CD8-positive, alpha-beta memory T cell (primary cell): ENCODE measurements at regions not wholly inside any gene's neighbourhood (a gene's known extent, or its start where the extent isn't known, plus 50 kb on each side); places are given as distances from the start of the nearest gene placed in this dataset.

Source experiments
- CTCF ChIA-PET: fragments of 350-600 bp; sonication (Branson Sonifier 250); formaldehyde crosslinking; loops from one replicate; lab custom pipeline; 2021; ENCODE audit warnings: antibody characterized with exemption; lab: Charles Lee
- POLR2A ChIA-PET: fragments of 350-600 bp; sonication (Branson Sonifier 250); formaldehyde crosslinking; loops from one replicate; lab custom pipeline; 2021; ENCODE audit warnings: antibody characterized with exemption; lab: Charles Lee
- DNase-seq, 5 donors: peaks; one replicate each; pipeline versions ENCODE4 v3.0.0 to v3.0.0-alpha.2; 2020 to 2022; ENCODE audit warnings: mixed read lengths in 1 of 5
- H3K27ac ChIP-seq: one replicate; pipeline ENCODE4 v1.7.0; 2013; ENCODE audit warnings: low read depth, mild to moderate bottlenecking, low read length, moderate library complexity
- H3K27me3 ChIP-seq: 2 replicates; pipeline ENCODE4 v1.7.0; 2013; ENCODE audit warnings: low read length, mild to moderate bottlenecking; ENCODE audit not compliant: insufficient read depth, poor library complexity, severe bottlenecking
- H3K36me3 ChIP-seq: 2 replicates; pipeline ENCODE4 v1.7.0; 2013; ENCODE audit warnings: mild to moderate bottlenecking, low read length, moderate library complexity; ENCODE audit not compliant: insufficient read depth
- H3K4me1 ChIP-seq: 2 replicates; pipeline ENCODE4 v1.7.0; 2013; ENCODE audit warnings: mild to moderate bottlenecking, low read length, moderate library complexity; ENCODE audit not compliant: insufficient read depth
- H3K4me3 ChIP-seq: 2 replicates; pipeline ENCODE4 v1.7.0; 2013; ENCODE audit warnings: mild to moderate bottlenecking, low read length
- H3K9me3 ChIP-seq: 2 replicates; pipeline ENCODE4 v1.7.0; 2013; ENCODE audit warnings: mild to moderate bottlenecking, low read length
- H3K27ac Mint-ChIP-seq, 8 donors: one replicate each; pipeline ENCODE4 v1.8.0; 2020 to 2021; ENCODE audit warnings: mixed read lengths in 8 of 8, mild to moderate bottlenecking in 6 of 8, inconsistent platforms in 3 of 8, moderate library complexity in 3 of 8
- H3K27me3 Mint-ChIP-seq, 2 donors: one replicate each; pipeline ENCODE4 v1.8.0; 2020 to 2021; ENCODE audit warnings: mixed read lengths in 2 of 2, mild to moderate bottlenecking in 1 of 2, moderate library complexity in 1 of 2
- H3K36me3 Mint-ChIP-seq, 3 donors: one replicate each; pipeline ENCODE4 v1.8.0; 2020 to 2021; ENCODE audit warnings: mixed read lengths in 3 of 3, inconsistent platforms in 1 of 3, mild to moderate bottlenecking in 1 of 3
- H3K4me1 Mint-ChIP-seq, 3 donors: one replicate each; pipeline ENCODE4 v1.8.0; 2020 to 2021; ENCODE audit warnings: mixed read lengths in 3 of 3, inconsistent platforms in 1 of 3, mild to moderate bottlenecking in 1 of 3
- H3K4me3 Mint-ChIP-seq, 7 donors: one replicate each; pipeline ENCODE4 v1.8.0; 2020 to 2021; ENCODE audit warnings: mixed read lengths in 7 of 7, mild to moderate bottlenecking in 6 of 7, moderate library complexity in 4 of 7, inconsistent platforms in 2 of 7
- H3K9me3 Mint-ChIP-seq, 5 donors: one replicate each; pipeline ENCODE4 v1.8.0; 2020 to 2022; ENCODE audit warnings: mixed read lengths in 5 of 5, mild to moderate bottlenecking in 3 of 5, moderate library complexity in 2 of 5, inconsistent platforms in 1 of 5

DNA sequence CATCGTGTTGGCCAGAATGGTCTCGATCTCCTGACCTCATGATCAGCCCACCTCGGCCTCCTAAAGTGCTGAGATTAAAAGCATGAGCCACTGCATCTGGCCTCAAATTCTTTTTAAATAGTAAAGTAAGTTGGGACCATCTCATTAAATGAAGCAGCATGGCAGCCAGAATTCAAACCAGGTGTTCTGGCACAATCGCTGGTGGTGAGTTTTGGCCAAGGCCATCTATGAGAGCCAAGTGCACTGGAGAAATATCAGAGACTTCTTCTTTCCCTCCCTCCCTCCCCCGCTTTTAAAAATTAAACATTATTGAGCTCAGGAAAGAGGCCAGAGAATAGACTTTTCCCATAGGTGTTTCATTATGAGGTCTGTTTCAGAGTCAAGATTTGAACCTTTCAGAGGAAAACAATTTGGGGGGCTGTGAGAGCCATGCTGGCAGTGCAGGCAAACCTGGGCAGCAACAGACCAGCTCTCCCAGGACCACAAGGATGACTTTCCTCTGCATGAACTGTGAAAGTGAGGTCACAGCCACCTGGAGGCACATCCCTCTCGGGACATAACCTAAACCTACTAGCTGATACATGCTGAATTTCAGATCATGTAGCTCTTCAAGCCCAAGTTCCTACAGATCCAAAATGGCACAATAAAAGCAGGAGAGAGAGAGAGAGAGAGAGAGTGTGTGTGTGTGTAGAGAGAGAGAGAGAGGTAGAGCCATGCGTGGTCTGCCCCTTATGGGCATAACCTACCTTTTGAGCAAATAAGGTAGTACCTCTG, 94.6 kb upstream of the DMRT1 start:
- no peaks in the 10 kb centered on the region for H3K36me3 ChIP-seq
- no peak overlapping the region for H3K4me3 ChIP-seq
- Mint-ChIP-seq H3K4me3 (peak overlapping the region in 1 of 7 donors; percentile 34), H3K27me3 (peaks cover 0 to 1% of the 10 kb centered on the region in 2 donors), H3K27ac (peak overlapping the region in 1 of 8 donors; percentile 63), H3K9me3 (no peaks in the 10 kb centered on the region), H3K36me3 (peaks cover 0 to 9% (median 0%) of the 10 kb centered on the region in 3 donors), H3K4me1 (peaks cover 28 to 45% (median 44%) of the 10 kb centered on the region in 3 donors)
- CTCF ChIA-PET: no interaction called here
- DNase-seq: no peak
- H3K9me3 ChIP-seq: no peaks in the 10 kb centered on the region
- H3K4me1 ChIP-seq: peaks cover 32% of the 10 kb centered on the region
- H3K27me3 ChIP-seq: no peaks in the 10 kb centered on the region
- POLR2A ChIA-PET: no interaction called here
- H3K27ac ChIP-seq: no peak overlapping the region

GRCh38 chr9:747567-747966, 93.9 kb upstream of the DMRT1 start:
- DNase-seq: no peak
- no peak overlapping the region for H3K4me3 Mint-ChIP-seq
- H3K4me1 Mint-ChIP-seq: peaks cover 28 to 45% (median 45%) of the 10 kb centered on the region in 3 donors
- no peak overlapping the region for H3K4me3 ChIP-seq
- no peaks in the 10 kb centered on the region for H3K36me3 ChIP-seq
- no peaks in the 10 kb centered on the region for H3K9me3 Mint-ChIP-seq
- ChIA-PET CTCF (interaction anchor here (0.7 to 0.9 kb wide), 2 partner anchors 11 to 134 kb away, joined by 3 read pairs; no protein-coding TSS in a partner anchor), POLR2A (no interaction called here)
- no peak overlapping the region for H3K27ac ChIP-seq
- peaks cover 32% of the 10 kb centered on the region for H3K4me1 ChIP-seq
- H3K9me3 ChIP-seq: no peaks in the 10 kb centered on the region
- H3K27ac Mint-ChIP-seq: peak overlapping the region in 1 of 8 donors; percentile 12
- peaks cover 0 to 4% of the 10 kb centered on the region in 2 donors for H3K27me3 Mint-ChIP-seq
- no peaks in the 10 kb centered on the region for H3K27me3 ChIP-seq
- peaks cover 0 to 4% (median 0%) of the 10 kb centered on the region in 3 donors for H3K36me3 Mint-ChIP-seq

DNA sequence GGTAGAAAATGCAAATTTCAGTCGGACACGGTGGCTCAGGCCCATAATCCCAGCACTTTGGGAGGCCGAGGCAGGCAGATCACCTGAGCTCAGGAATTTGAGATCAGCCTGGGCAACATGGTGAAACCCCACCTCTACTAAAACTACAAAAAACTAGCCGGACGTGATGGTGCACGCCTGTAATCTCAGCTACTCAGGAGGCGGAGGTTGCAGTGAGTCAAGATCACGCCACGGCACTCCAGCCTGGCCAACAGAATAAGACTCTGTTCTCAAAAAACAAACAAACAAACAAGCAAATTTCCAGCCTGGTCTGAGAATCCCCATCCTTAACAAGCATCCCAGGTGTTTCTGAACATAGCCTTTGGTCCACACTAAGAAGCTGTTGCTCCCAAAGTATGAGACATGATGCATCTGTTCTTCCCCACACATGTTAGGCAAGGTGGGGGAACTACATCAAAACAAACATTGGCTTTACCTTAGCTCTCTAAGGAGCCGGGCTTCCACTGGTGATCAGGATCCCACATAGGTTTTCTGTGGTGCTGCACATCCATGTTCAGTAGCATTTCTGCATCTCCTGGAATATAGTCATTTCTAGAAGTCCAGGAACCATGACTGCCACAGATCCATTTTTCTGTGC, 92.5 kb upstream of the DMRT1 start:
- H3K36me3 Mint-ChIP-seq: no peaks in the 10 kb centered on the region
- H3K9me3 Mint-ChIP-seq: no peaks in the 10 kb centered on the region
- Histone ChIP-seq H3K4me3 (no peak overlapping the region), H3K36me3 (no peaks in the 10 kb centered on the region), H3K27me3 (no peaks in the 10 kb centered on the region), H3K4me1 (peaks cover 32% of the 10 kb centered on the region), H3K27ac (no peak overlapping the region), H3K9me3 (no peaks in the 10 kb centered on the region)
- H3K4me3 Mint-ChIP-seq: peak overlapping the region in 4 of 7 donors; percentile 3 to 56 (median 56)
- peaks cover 28 to 45% (median 45%) of the 10 kb centered on the region in 3 donors for H3K4me1 Mint-ChIP-seq
- H3K27ac Mint-ChIP-seq: peak overlapping the region in 6 of 8 donors; percentile 8 to 66 (median 28)
- no peak for DNase-seq
- ChIA-PET POLR2A (no interaction called here), CTCF (interaction anchor here (1.7 kb wide), 1 partner anchor 7 kb away, joined by 3 read pairs; no protein-coding TSS in a partner anchor)
- H3K27me3 Mint-ChIP-seq: peaks cover 0 to 4% of the 10 kb centered on the region in 2 donors

- H3K27ac ChIP-seq: no peak overlapping the region
- no peaks in the 10 kb centered on the region for H3K36me3 Mint-ChIP-seq
- no peaks in the 10 kb centered on the region for H3K9me3 ChIP-seq
- H3K36me3 ChIP-seq: no peaks in the 10 kb centered on the region
- peak in 2 of 5 donors; percentile 2 to 6 for DNase-seq
- H3K4me1 ChIP-seq: peaks cover 32% of the 10 kb centered on the region
- H3K4me1 Mint-ChIP-seq: peaks cover 28 to 45% (median 45%) of the 10 kb centered on the region in 3 donors
- POLR2A ChIA-PET: no interaction called here
- peak overlapping the region in 5 of 7 donors; percentile 17 to 68 (median 51) for H3K4me3 Mint-ChIP-seq
- CTCF ChIA-PET: interaction anchor here (1.7 kb wide), 1 partner anchor 8 kb away, joined by 3 read pairs; no protein-coding TSS in a partner anchor
- no peaks in the 10 kb centered on the region for H3K27me3 ChIP-seq
- H3K9me3 Mint-ChIP-seq: no peaks in the 10 kb centered on the region
- peaks cover 0 to 4% of the 10 kb centered on the region in 2 donors for H3K27me3 Mint-ChIP-seq
- H3K4me3 ChIP-seq: no peak overlapping the region
- H3K27ac Mint-ChIP-seq: peak overlapping the region in 4 of 8 donors; percentile 5 to 47 (median 18)
Measured at GRCh38 chr9:749716-750115, 91.8 kb upstream of the DMRT1 start.

DNA sequence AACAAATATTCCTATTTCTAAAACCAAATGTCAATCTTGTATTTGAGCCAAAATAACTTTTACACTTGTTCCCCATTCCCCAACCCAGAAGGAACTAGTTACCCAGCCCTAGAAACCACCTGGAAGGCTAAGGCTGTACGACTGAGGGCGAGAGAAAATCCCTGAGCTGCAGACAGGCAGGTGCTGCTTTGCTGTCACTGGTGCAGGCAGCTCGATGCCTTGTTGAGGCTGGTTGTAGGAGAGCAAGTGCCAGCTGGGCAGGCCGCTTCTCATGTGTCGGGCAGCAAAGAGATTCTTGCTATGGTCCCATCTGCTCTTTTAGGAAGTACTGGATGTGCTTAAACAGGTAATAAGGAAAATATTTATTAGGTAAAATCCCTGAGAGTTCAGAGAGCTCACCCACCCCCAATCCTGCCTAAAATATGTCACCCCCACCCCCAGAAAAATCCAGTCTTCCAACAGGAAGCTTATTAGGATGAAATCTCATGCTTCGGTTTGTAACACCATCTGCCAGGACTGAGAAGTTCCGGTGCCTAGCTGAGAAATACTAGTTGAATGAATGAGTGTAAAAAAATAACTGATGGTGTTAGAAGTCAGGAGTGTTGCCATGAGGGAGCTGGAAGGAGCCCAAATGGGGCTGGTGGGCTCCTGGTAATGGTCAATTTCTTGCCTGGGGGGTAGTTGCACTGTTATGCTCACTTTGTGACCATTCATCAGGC, 91.1 kb upstream of the DMRT1 start:
- H3K27ac ChIP-seq: no peak overlapping the region
- Mint-ChIP-seq H3K27ac (peak overlapping the region in 3 of 8 donors; percentile 5 to 70 (median 21)), H3K4me3 (peak overlapping the region in 2 of 7 donors; percentile 53 to 68), H3K4me1 (peaks cover 28 to 45% (median 45%) of the 10 kb centered on the region in 3 donors), H3K27me3 (peaks cover 0 to 4% of the 10 kb centered on the region in 2 donors), H3K9me3 (no peaks in the 10 kb centered on the region), H3K36me3 (no peaks in the 10 kb centered on the region)
- H3K36me3 ChIP-seq: no peaks in the 10 kb centered on the region
- CTCF ChIA-PET: interaction anchor here (1.7 kb wide), 1 partner anchor 9 kb away, joined by 3 read pairs; no protein-coding TSS in a partner anchor
- POLR2A ChIA-PET: no interaction called here
- no peak for DNase-seq
- H3K4me1 ChIP-seq: peaks cover 32% of the 10 kb centered on the region
- H3K9me3 ChIP-seq: no peaks in the 10 kb centered on the region
- no peaks in the 10 kb centered on the region for H3K27me3 ChIP-seq
- no peak overlapping the region for H3K4me3 ChIP-seq

DNA sequence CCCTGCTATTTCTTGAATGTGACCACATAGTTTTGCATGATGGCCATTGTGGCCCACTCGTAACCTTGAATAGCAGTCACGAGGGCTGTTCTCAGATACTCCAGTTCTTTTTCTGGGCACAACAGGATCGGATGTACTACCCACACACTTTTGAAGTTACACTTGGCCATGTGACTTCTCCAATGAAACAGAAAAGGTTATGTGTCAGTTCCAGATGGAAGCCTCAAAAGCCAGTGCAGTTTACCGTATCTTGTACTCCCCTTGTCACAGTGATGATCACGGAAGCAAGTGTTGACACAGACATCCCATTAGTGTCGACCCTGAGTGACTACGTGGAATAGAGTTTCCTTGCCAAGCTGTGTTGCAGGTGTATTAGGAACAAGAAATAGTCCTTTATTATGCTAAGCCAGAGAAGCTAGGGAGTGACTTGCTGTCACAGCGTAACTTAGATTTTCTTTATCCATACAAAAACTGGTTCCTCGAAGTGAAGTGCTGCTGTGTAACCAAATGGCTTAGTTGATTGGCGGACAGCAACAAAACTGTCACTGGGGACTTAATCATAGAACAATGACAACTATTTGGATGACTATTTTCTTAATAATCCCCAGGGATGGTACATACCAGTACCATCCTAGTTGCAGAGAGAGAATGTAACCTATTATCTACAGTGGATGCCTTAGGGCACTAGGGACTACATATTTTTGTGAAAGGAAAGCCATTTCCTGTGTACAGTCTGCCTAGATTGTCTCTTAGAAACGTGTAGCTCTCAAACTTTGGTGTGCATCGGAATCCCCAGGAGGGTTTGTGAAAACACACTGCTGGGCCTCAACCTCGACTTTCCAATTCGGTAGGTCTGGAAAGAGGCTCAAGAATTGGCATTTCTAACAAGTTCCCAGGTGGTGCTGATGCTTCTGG, 90.1 kb upstream of the DMRT1 start:
- Mint-ChIP-seq H3K36me3 (no peaks in the 10 kb centered on the region), H3K27ac (peak overlapping the region in 1 of 8 donors; percentile 12), H3K27me3 (peaks cover 3 to 4% of the 10 kb centered on the region in 2 donors), H3K4me1 (peaks cover 28 to 51% (median 50%) of the 10 kb centered on the region in 3 donors), H3K9me3 (no peaks in the 10 kb centered on the region), H3K4me3 (no peak overlapping the region)
- ChIA-PET CTCF (interaction anchor here (0.9 to 1.7 kb wide), 2 partner anchors 9 to 13 kb away, joined by 3 read pairs; no protein-coding TSS in a partner anchor), POLR2A (no interaction called here)
- H3K4me3 ChIP-seq: no peak overlapping the region
- H3K27me3 ChIP-seq: no peaks in the 10 kb centered on the region
- peaks cover 32% of the 10 kb centered on the region for H3K4me1 ChIP-seq
- no peaks in the 10 kb centered on the region for H3K9me3 ChIP-seq
- no peak for DNase-seq
- H3K36me3 ChIP-seq: no peaks in the 10 kb centered on the region
- no peak overlapping the region for H3K27ac ChIP-seq

DNA sequence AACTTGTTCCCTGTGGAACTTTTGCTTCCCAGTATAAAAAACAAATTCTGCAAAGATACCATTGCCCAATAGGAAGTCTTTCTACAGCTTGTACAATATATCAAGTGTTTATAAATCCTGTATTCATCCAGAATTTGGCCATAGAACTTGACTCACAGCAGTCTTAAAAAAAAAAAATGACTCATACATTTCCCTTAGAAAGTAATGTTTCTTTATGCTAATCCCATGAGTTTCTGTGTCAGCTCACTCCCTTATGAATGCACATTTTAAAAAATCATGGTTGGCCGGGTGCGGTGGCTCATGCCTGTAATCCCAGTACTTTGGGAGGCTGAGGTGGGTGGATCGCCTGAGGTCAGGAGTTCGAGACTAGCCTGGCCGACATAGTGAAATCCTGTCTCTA, 89.3 kb upstream of the DMRT1 start:
- CTCF ChIA-PET: interaction anchor here (0.9 kb wide), 1 partner anchor 12 kb away, joined by 3 read pairs; no protein-coding TSS in a partner anchor

More for the DNA sequence above, 89.3 kb upstream of the DMRT1 start:
- no peak overlapping the region for H3K27ac Mint-ChIP-seq
- H3K27me3 Mint-ChIP-seq: peaks cover 2 to 3% of the 10 kb centered on the region in 2 donors
- no peaks in the 10 kb centered on the region for H3K36me3 Mint-ChIP-seq
- Histone ChIP-seq H3K27me3 (no peaks in the 10 kb centered on the region), H3K36me3 (no peaks in the 10 kb centered on the region), H3K4me1 (peaks cover 32% of the 10 kb centered on the region), H3K27ac (no peak overlapping the region), H3K4me3 (no peak overlapping the region), H3K9me3 (no peaks in the 10 kb centered on the region)
- H3K9me3 Mint-ChIP-seq: no peaks in the 10 kb centered on the region
- no peak overlapping the region for H3K4me3 Mint-ChIP-seq
- H3K4me1 Mint-ChIP-seq: peaks cover 28 to 48% (median 46%) of the 10 kb centered on the region in 3 donors
- DNase-seq: no peak
- POLR2A ChIA-PET: no interaction called here
